Gastroesophageal sphincter (tissue), 3 donors: ENCODE measurements at regions not wholly inside any gene's neighbourhood (a gene's known extent, or its start where the extent isn't known, plus 50 kb on each side); places are given as distances from the start of the nearest gene placed in this dataset.

Experiments used
- EP300 ChIP-seq: sonication (generic); formaldehyde crosslinking; IDR thresholded peaks from one replicate; pipeline ENCODE4 v1.6.1; 2017; ENCODE audit warnings: antibody characterized with exemption, mild to moderate bottlenecking
- POLR2A ChIP-seq, 2 donors: fragments of 450-650 bp; IDR thresholded peaks; one replicate each; pipeline ENCODE4 v1.6.1; 2017; ENCODE audit warnings: antibody characterized with exemption in 2 of 2, mild to moderate bottlenecking in 2 of 2, moderate library complexity in 1 of 2
- POLR2AphosphoS5 ChIP-seq: sonication (generic); formaldehyde crosslinking; IDR thresholded peaks from one replicate; pipeline ENCODE4 v1.6.1; 2017; ENCODE audit warnings: antibody characterized with exemption
- TF ChIP-seq, protein P1 (sequence below), 4 experiments: fragments of 200-600 bp in 2 of 4; fragments of 450-650 bp in 2 of 4; sonication (generic) in 1 of 4; IDR thresholded peaks; one replicate each; pipeline ENCODE4 v1.5.1; 2017 to 2019; ENCODE audit warnings: antibody characterized with exemption in 4 of 4, mild to moderate bottlenecking in 2 of 4, moderate library complexity in 2 of 4

GRCh38 chr5:158284242-158284641 is 425.3 kb upstream of the CLINT1 start:
- TF ChIP-seq, protein P1, sequence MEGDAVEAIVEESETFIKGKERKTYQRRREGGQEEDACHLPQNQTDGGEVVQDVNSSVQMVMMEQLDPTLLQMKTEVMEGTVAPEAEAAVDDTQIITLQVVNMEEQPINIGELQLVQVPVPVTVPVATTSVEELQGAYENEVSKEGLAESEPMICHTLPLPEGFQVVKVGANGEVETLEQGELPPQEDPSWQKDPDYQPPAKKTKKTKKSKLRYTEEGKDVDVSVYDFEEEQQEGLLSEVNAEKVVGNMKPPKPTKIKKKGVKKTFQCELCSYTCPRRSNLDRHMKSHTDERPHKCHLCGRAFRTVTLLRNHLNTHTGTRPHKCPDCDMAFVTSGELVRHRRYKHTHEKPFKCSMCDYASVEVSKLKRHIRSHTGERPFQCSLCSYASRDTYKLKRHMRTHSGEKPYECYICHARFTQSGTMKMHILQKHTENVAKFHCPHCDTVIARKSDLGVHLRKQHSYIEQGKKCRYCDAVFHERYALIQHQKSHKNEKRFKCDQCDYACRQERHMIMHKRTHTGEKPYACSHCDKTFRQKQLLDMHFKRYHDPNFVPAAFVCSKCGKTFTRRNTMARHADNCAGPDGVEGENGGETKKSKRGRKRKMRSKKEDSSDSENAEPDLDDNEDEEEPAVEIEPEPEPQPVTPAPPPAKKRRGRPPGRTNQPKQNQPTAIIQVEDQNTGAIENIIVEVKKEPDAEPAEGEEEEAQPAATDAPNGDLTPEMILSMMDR (IDR thresholded peaks at IDR 0.05), result no peak
- no peak for TF ChIP-seq EP300
- no peak for TF ChIP-seq POLR2A (IDR thresholded peaks at IDR 0.05)
- no peak for TF ChIP-seq POLR2AphosphoS5
